ENCODE measurements at regions not wholly inside any gene's neighbourhood (a gene's known extent, or its start where the extent isn't known, plus 50 kb on each side); places are given as distances from the start of the nearest gene placed in this dataset.

GRCh38 chr12:77619425-77619824 is 211.3 kb upstream of the NAV3 start:
- no peak for DNase-seq (ENCODE audit: low spot score)

- DNase-seq (ENCODE audit: low spot score): no peak
Measured at GRCh38 chr12:77617818-77618217, 212.9 kb upstream of the NAV3 start.

- no peak for DNase-seq (ENCODE audit: low spot score)
Measured at GRCh38 chr12:77615332-77615731, 215.4 kb upstream of the NAV3 start.

GRCh38 chr12:77613411-77613810 is 217.3 kb upstream of the NAV3 start:
- DNase-seq (ENCODE audit: low spot score): no peak

GRCh38 chr12:77610446-77610845 is 220.2 kb upstream of the NAV3 start:
- DNase-seq (ENCODE audit: low spot score): no peak

- DNase-seq (ENCODE audit: low spot score): no peak
Measured at GRCh38 chr12:77609016-77609415, 221.7 kb upstream of the NAV3 start.

- no peak for DNase-seq (ENCODE audit: low spot score)
Measured at GRCh38 chr12:77608271-77608824, 222.3 kb upstream of the NAV3 start.

- no peak for DNase-seq (ENCODE audit: low spot score)
Measured at GRCh38 chr12:77606348-77606747, 224.3 kb upstream of the NAV3 start.

GRCh38 chr12:77603946-77604345 is 226.7 kb upstream of the NAV3 start:
- DNase-seq (ENCODE audit: low spot score): no peak

- DNase-seq (ENCODE audit: low spot score): no peak
Measured at GRCh38 chr12:77601069-77601468, 229.6 kb upstream of the NAV3 start.

- DNase-seq (ENCODE audit: low spot score): no peak
Measured at GRCh38 chr12:77600468-77600843, 230.2 kb upstream of the NAV3 start.

GRCh38 chr12:77599782-77600467 is 230.8 kb upstream of the NAV3 start:
- no peak for DNase-seq (ENCODE audit: low spot score)

GRCh38 chr12:77594366-77594765 is 236.3 kb upstream of the NAV3 start:
- DNase-seq (ENCODE audit: low spot score): no peak

- peak; percentile 24 for DNase-seq (ENCODE audit: low spot score)
Measured at GRCh38 chr12:77592836-77593235, 237.9 kb upstream of the NAV3 start.

GRCh38 chr12:77591959-77592743 is 238.5 kb upstream of the NAV3 start:
- DNase-seq (ENCODE audit: low spot score): peak; percentile 82

GRCh38 chr12:77590306-77590705 is 240.4 kb upstream of the NAV3 start:
- no peak for DNase-seq (ENCODE audit: low spot score)

GRCh38 chr12:77584860-77585259 is 245.8 kb upstream of the NAV3 start:
- peak; percentile 25 for DNase-seq (ENCODE audit: low spot score)

- no peak for DNase-seq (ENCODE audit: low spot score)
Measured at GRCh38 chr12:77578466-77579220, 252.1 kb upstream of the NAV3 start.

GRCh38 chr12:77577791-77578190 is 252.9 kb upstream of the NAV3 start:
- no peak for DNase-seq (ENCODE audit: low spot score)

- DNase-seq (ENCODE audit: low spot score): no peak
Measured at GRCh38 chr12:77575376-77575919, 255.2 kb upstream of the NAV3 start.

GRCh38 chr12:77572371-77572770 is 258.3 kb upstream of the NAV3 start:
- no peak for DNase-seq (ENCODE audit: low spot score)

GRCh38 chr12:77571768-77572167 is 258.9 kb upstream of the NAV3 start:
- no peak for DNase-seq (ENCODE audit: low spot score)
